ENCODE measurements at regions not wholly inside any gene's neighbourhood (a gene's known extent, or its start where the extent isn't known, plus 50 kb on each side); places are given as distances from the start of the nearest gene placed in this dataset.

DNA sequence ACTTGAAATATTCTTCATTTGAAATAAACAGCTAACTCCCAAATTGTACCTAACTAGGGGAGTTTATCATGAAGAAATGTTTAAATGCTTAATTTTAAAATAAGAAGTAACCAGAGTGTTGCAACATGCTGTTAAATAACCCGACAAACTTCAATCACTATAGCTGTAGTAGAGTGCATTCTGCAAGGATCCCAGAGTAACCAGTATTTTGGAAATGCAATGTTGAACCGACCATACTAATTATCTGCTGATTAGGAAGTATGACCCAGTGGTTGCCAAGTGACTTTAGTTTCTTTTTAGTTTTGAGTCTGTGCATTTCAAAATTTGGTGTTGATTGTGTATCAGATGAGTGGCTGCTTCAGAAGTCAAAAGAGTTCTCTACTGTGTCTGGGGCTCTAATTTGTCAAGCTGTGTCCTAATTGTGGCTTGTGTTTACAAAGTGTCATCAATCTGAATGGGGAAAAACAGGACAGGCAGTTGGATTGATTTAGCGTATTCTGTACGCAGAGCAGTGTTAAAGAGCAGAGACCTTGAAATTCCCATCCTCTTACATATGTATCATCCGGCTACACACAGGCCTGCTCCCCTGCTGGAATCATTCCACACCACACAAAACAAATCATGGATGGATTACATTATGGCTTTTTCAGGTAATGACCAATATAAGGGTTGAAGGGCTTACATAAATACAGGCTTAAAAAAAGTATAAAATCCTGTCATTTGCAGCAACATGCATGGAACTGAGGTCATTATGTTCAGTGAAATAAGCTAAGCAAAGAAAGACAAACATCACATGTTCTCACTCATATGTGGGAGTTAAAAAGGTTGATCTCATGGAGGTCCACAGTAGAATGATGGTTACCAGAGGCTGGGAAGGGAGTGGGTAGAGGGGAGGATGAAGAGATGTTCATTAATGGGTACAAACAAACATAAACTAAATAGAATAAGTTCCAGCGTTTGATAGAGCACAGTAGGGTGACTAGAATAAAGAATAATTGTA, 351.5 kb downstream of the KLF12 start:
- POLR2A ChIA-PET: no interaction called here
- no peak overlapping the region for H3K4me3 ChIP-seq (ENCODE audit: low read depth, low read length)
- TF ChIP-seq ZFHX2 (tag by site-specific recombination; conservative IDR thresholded peaks at IDR 0.05) (0 out of 2 replicates have a peak, but pooled peaks have one; percentile 37), ZNF701 (tag by site-specific recombination; IDR thresholded peaks at IDR 0.05) (no peak)
- CTCF ChIA-PET: no interaction called here
- H3K9me3 ChIP-seq (ENCODE audit: control insufficient read depth, insufficient read depth, low read depth, low read length): no peaks in the 10 kb centered on the region
- H3K4me1 ChIP-seq (ENCODE audit: control insufficient read depth, insufficient read depth, low read length): no peaks in the 10 kb centered on the region
- H3K27ac ChIP-seq (ENCODE audit: extremely low read depth, low read depth, low read length): no peak overlapping the region
- no peaks in the 10 kb centered on the region for H3K36me3 ChIP-seq (ENCODE audit: control insufficient read depth in 2 of 2, insufficient read depth in 1 of 2, low read length in 2 of 2)

DNA sequence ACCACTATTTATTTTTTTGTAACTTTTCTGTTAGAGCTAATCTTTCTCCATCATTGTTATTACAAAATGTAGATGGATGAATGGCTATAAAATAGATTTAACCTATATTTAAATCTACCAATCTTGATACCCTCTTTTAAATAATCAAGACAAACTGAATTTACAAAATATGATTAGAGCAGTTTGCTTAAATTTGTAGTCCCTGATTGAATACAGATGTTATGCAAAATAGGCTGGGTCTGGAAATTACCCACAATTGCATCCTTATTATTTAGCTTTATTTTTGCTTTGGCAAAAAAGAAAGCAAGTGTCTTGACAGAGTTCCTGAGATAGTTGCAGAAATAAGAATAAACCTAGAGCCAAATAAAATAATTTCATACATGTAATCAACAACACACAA, 352.8 kb downstream of the KLF12 start:
- Histone ChIP-seq H3K4me3 (ENCODE audit: low read depth, low read length) (no peak overlapping the region), H3K27ac (ENCODE audit: extremely low read depth, low read depth, low read length) (no peak overlapping the region), H3K9me3 (ENCODE audit: control insufficient read depth, insufficient read depth, low read depth, low read length) (no peaks in the 10 kb centered on the region), H3K36me3 (ENCODE audit: control insufficient read depth in 2 of 2, insufficient read depth in 1 of 2, low read length in 2 of 2) (no peaks in the 10 kb centered on the region), H3K4me1 (ENCODE audit: control insufficient read depth, insufficient read depth, low read length) (no peaks in the 10 kb centered on the region)
- no peak for TF ChIP-seq ZNF747 (tag by site-specific recombination; IDR thresholded peaks at IDR 0.05)
- TF ChIP-seq, protein P1, sequence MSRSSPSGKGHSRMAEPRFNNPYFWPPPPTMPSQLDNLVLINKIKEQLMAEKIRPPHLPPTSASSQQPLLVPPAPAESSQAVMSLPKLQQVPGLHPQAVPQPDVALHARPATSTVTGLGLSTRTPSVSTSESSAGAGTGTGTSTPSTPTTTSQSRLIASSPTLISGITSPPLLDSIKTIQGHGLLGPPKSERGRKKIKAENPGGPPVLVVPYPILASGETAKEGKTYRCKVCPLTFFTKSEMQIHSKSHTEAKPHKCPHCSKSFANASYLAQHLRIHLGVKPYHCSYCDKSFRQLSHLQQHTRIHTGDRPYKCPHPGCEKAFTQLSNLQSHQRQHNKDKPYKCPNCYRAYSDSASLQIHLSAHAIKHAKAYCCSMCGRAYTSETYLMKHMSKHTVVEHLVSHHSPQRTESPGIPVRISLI (tag by site-specific recombination; IDR thresholded peaks at IDR 0.05): no peak
- TF ChIP-seq ZNF155 (tag by site-specific recombination; IDR thresholded peaks at IDR 0.05): no peak
- TF ChIP-seq ZNF843 (tag by site-specific recombination; IDR thresholded peaks at IDR 0.05): no peak
- no peak for TF ChIP-seq GLIS1 (tag by site-specific recombination; IDR thresholded peaks at IDR 0.05)
- TF ChIP-seq ZFP69B (tag by site-specific recombination; IDR thresholded peaks at IDR 0.05): no peak
- TF ChIP-seq SETDB1 (IDR thresholded peaks at IDR 0.05; ENCODE audit: insufficient read length, low read length): no peak
- no peak for TF ChIP-seq ZSCAN30 (tag by site-specific recombination; IDR thresholded peaks at IDR 0.05)
- no peak for TF ChIP-seq ZNF645 (tag by site-specific recombination; IDR thresholded peaks at IDR 0.05)
- no peak for TF ChIP-seq ZNF416 (tag by site-specific recombination; IDR thresholded peaks at IDR 0.05)
- no peak for TF ChIP-seq ZBTB10 (tag by site-specific recombination; IDR thresholded peaks at IDR 0.05)
- TF ChIP-seq WT1 (tag by site-specific recombination; IDR thresholded peaks at IDR 0.05): no peak
- ChIA-PET POLR2A (no interaction called here), CTCF (no interaction called here)

- CTCF ChIA-PET: no interaction called here
- POLR2A ChIA-PET: no interaction called here
- Histone ChIP-seq H3K4me1 (ENCODE audit: control insufficient read depth, insufficient read depth, low read length) (no peaks in the 10 kb centered on the region), H3K9me3 (ENCODE audit: control insufficient read depth, insufficient read depth, low read depth, low read length) (no peaks in the 10 kb centered on the region), H3K27ac (ENCODE audit: extremely low read depth, low read depth, low read length) (no peak overlapping the region), H3K4me3 (ENCODE audit: low read depth, low read length) (no peak overlapping the region), H3K36me3 (ENCODE audit: control insufficient read depth in 2 of 2, insufficient read depth in 1 of 2, low read length in 2 of 2) (no peaks in the 10 kb centered on the region)
- TF ChIP-seq ZNF776 (tag by site-specific recombination; IDR thresholded peaks at IDR 0.05; ENCODE audit: borderline replicate concordance) (no peak), ZBTB48 (tag by site-specific recombination; IDR thresholded peaks at IDR 0.05) (no peak), GLIS1 (tag by site-specific recombination; IDR thresholded peaks at IDR 0.05) (no peak), ZNF335 (tag by site-specific recombination; conservative IDR thresholded peaks at IDR 0.05) (no peak), ZXDB (tag by site-specific recombination; IDR thresholded peaks at IDR 0.05) (no peak)
- TF ChIP-seq, protein P2, sequence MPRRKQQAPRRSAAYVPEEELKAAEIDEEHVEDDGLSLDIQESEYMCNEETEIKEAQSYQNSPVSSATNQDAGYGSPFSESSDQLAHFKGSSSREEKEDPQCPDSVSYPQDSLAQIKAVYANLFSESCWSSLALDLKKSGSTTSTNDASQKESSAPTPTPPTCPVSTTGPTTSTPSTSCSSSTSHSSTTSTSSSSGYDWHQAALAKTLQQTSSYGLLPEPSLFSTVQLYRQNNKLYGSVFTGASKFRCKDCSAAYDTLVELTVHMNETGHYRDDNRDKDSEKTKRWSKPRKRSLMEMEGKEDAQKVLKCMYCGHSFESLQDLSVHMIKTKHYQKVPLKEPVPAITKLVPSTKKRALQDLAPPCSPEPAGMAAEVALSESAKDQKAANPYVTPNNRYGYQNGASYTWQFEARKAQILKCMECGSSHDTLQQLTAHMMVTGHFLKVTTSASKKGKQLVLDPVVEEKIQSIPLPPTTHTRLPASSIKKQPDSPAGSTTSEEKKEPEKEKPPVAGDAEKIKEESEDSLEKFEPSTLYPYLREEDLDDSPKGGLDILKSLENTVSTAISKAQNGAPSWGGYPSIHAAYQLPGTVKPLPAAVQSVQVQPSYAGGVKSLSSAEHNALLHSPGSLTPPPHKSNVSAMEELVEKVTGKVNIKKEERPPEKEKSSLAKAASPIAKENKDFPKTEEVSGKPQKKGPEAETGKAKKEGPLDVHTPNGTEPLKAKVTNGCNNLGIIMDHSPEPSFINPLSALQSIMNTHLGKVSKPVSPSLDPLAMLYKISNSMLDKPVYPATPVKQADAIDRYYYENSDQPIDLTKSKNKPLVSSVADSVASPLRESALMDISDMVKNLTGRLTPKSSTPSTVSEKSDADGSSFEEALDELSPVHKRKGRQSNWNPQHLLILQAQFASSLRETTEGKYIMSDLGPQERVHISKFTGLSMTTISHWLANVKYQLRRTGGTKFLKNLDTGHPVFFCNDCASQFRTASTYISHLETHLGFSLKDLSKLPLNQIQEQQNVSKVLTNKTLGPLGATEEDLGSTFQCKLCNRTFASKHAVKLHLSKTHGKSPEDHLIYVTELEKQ (tag by site-specific recombination; IDR thresholded peaks at IDR 0.05; ENCODE audit: borderline replicate concordance): no peak
- TF ChIP-seq, protein P3, sequence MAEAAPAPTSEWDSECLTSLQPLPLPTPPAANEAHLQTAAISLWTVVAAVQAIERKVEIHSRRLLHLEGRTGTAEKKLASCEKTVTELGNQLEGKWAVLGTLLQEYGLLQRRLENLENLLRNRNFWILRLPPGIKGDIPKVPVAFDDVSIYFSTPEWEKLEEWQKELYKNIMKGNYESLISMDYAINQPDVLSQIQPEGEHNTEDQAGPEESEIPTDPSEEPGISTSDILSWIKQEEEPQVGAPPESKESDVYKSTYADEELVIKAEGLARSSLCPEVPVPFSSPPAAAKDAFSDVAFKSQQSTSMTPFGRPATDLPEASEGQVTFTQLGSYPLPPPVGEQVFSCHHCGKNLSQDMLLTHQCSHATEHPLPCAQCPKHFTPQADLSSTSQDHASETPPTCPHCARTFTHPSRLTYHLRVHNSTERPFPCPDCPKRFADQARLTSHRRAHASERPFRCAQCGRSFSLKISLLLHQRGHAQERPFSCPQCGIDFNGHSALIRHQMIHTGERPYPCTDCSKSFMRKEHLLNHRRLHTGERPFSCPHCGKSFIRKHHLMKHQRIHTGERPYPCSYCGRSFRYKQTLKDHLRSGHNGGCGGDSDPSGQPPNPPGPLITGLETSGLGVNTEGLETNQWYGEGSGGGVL (tag by site-specific recombination; IDR thresholded peaks at IDR 0.05): no peak
These were observed 354.3 kb downstream of the KLF12 start for GRCh38 chr13:73779881-73780280.

All from HEK293 (cell line).